H1 (cell line): ENCODE measurements at regions not wholly inside any gene's neighbourhood (a gene's known extent, or its start where the extent isn't known, plus 50 kb on each side); places are given as distances from the start of the nearest gene placed in this dataset.

ENCODE experiments used
- CTCF ChIA-PET: fragments of 300-600 bp; sonication (Branson Sonifier 250); formaldehyde crosslinking; loops from one replicate; lab custom pipeline; 2021; ENCODE audit not compliant: partially characterized antibody; lab: Charles Lee
- POLR2A ChIA-PET: fragments of 300-600 bp; sonication (Branson Sonifier 250); formaldehyde crosslinking; loops from one replicate; lab custom pipeline; 2021; ENCODE audit warnings: inconsistent platforms; ENCODE audit not compliant: partially characterized antibody; lab: Charles Lee
- DNase-seq, 2 experiments: peaks; one replicate each; pipeline versions ENCODE4 v3.0.0 to v3.0.0-alpha.2; 2010 to 2022; ENCODE audit warnings: low spot score in 2 of 2, low read depth in 1 of 2, mixed read lengths in 1 of 2
- FAIRE-seq: peaks from 2 replicates; lab custom pipeline; 2011; peaks lifted over from hg19 to GRCh38; lab: Jason Lieb, UNC
- H2AFZ ChIP-seq: 2 replicates; pipeline ENCODE4 v1.8.1; 2012; ENCODE audit warnings: low read length, inconsistent platforms
- H2AK5ac ChIP-seq: 2 replicates; pipeline ENCODE4 v1.6.1; 2013; ENCODE audit warnings: low read depth, low read length
- H2BK120ac ChIP-seq: replicated peaks from 2 replicates; pipeline ENCODE3; 2013; ENCODE audit warnings: low read depth, low read length, inconsistent platforms
- H2BK12ac ChIP-seq: 2 replicates; pipeline ENCODE4 v1.6.1; 2013; ENCODE audit warnings: low read depth, low read length
- H2BK15ac ChIP-seq: 2 replicates; pipeline ENCODE4 v1.6.1; 2013; ENCODE audit warnings: low read length
- H2BK20ac ChIP-seq: 2 replicates; pipeline ENCODE4 v1.6.1; 2013; ENCODE audit warnings: low read length
- H2BK5ac ChIP-seq: 2 replicates; pipeline ENCODE4 v1.6.1; 2013; ENCODE audit warnings: low read depth, low read length
- H3K14ac ChIP-seq: 2 replicates; pipeline ENCODE4 v1.6.1; 2013; ENCODE audit warnings: inconsistent platforms; ENCODE audit not compliant: insufficient read length
- H3K18ac ChIP-seq: 2 replicates; pipeline ENCODE4 v1.6.1; 2013; ENCODE audit warnings: low read length; ENCODE audit errors: extremely low read depth
- H3K23ac ChIP-seq: 2 replicates; pipeline ENCODE4 v1.6.1; 2013; ENCODE audit warnings: inconsistent platforms; ENCODE audit not compliant: insufficient read length
- H3K23me2 ChIP-seq: 2 replicates; pipeline ENCODE4 v1.6.1; 2013; ENCODE audit warnings: low read depth, low read length
- H3K27ac ChIP-seq: 2 replicates; pipeline ENCODE4 v1.6.1; 2011; ENCODE audit warnings: low read depth, low read length, inconsistent platforms
- H3K27me3 ChIP-seq, 4 experiments: replicated peaks in 1 of 4; 1 replicate in 1 of 4; 2 replicates in 3 of 4; pipeline versions ENCODE4 v1.6.1 to v1.8.1; 2011 to 2013; ENCODE audit warnings: low read length in 3 of 4, mild to moderate bottlenecking in 3 of 4, inconsistent platforms in 2 of 4, mixed read lengths in 2 of 4, moderate library complexity in 1 of 4; ENCODE audit not compliant: control insufficient read depth in 3 of 4, insufficient read depth in 3 of 4; ENCODE audit errors: extremely low read depth in 1 of 4
- H3K36me3 ChIP-seq, 4 experiments: 2 replicates each; pipeline versions ENCODE4 v1.6.1 to v1.8.1; 2011 to 2013; ENCODE audit warnings: mild to moderate bottlenecking in 4 of 4, low read length in 3 of 4, moderate library complexity in 2 of 4, control low read depth in 1 of 4, inconsistent platforms in 1 of 4; ENCODE audit not compliant: insufficient read depth in 4 of 4, control insufficient read depth in 2 of 4
- H3K4ac ChIP-seq: replicated peaks from 2 replicates; pipeline ENCODE3; 2013; ENCODE audit warnings: low read length, low read depth, mixed read lengths, inconsistent platforms; ENCODE audit not compliant: insufficient read length
- H3K4me1 ChIP-seq, 4 experiments: replicated peaks in 1 of 4; 1 replicate in 1 of 4; 2 replicates in 3 of 4; pipeline versions ENCODE4 v1.6.1 to v1.8.1; 2011 to 2013; ENCODE audit warnings: low read length in 3 of 4, inconsistent platforms in 2 of 4, mixed read lengths in 1 of 4; ENCODE audit not compliant: insufficient read depth in 4 of 4, control insufficient read depth in 3 of 4
- H3K4me2 ChIP-seq, 2 experiments: 2 replicates each; pipeline versions ENCODE4 v1.6.1 to v1.8.1; 2011 to 2013; ENCODE audit warnings: low read depth in 2 of 2, low read length in 2 of 2, control low read depth in 1 of 2, inconsistent platforms in 1 of 2, mild to moderate bottlenecking in 1 of 2; ENCODE audit not compliant: insufficient read depth in 1 of 2
- H3K4me3 ChIP-seq, 4 experiments: fragments of 200-600, 300-600 bp in 1 of 4; sonication (generic), shearing (Covaris generic), sonication (Bioruptor Twin) in 1 of 4; 2 replicates each; pipeline versions ENCODE4 v1.5.1 to v1.8.1; 2011 to 2016; ENCODE audit warnings: low read length in 4 of 4, low read depth in 3 of 4, control low read depth in 2 of 4, inconsistent platforms in 2 of 4, mild to moderate bottlenecking in 2 of 4, mixed read lengths in 1 of 4, moderate library complexity in 1 of 4; ENCODE audit not compliant: insufficient read depth in 2 of 4; ENCODE audit errors: extremely low read depth in 1 of 4
- H3K56ac ChIP-seq: replicated peaks from 2 replicates; pipeline ENCODE3; 2013; ENCODE audit warnings: low read depth, mild to moderate bottlenecking, mixed read lengths, low read length, inconsistent platforms; ENCODE audit not compliant: insufficient read length
- H3K79me1 ChIP-seq: 2 replicates; pipeline ENCODE4 v1.6.1; 2013; ENCODE audit warnings: low read depth, low read length, control low read depth
- H3K79me2 ChIP-seq, 2 experiments: 2 replicates each; pipeline versions ENCODE4 v1.6.1 to v1.8.1; 2012 to 2013; ENCODE audit warnings: low read length in 2 of 2, mild to moderate bottlenecking in 2 of 2, inconsistent platforms in 1 of 2; ENCODE audit not compliant: insufficient read depth in 2 of 2, control insufficient read depth in 1 of 2
- H3K9ac ChIP-seq, 4 experiments: replicated peaks in 1 of 4; 1 replicate in 1 of 4; 2 replicates in 3 of 4; pipeline versions ENCODE4 v1.6.1 to v1.8.1; 2011 to 2013; ENCODE audit warnings: low read depth in 3 of 4, low read length in 3 of 4, control low read depth in 2 of 4, mild to moderate bottlenecking in 2 of 4, moderate library complexity in 2 of 4, inconsistent platforms in 1 of 4; ENCODE audit errors: extremely low read depth in 1 of 4
- H3K9me3 ChIP-seq, 2 experiments: 2 replicates each; pipeline versions ENCODE4 v1.6.1 to v1.8.1; 2012 to 2013; ENCODE audit warnings: mild to moderate bottlenecking in 2 of 2, moderate library complexity in 2 of 2, control low read depth in 1 of 2, inconsistent platforms in 1 of 2, low read depth in 1 of 2, low read length in 1 of 2, mixed read lengths in 1 of 2; ENCODE audit not compliant: insufficient read depth in 2 of 2
- H4K20me1 ChIP-seq, 2 experiments: replicated peaks in 1 of 2; 2 replicates each; pipeline versions ENCODE3 to v1.8.1; 2011 to 2013; ENCODE audit warnings: inconsistent platforms in 2 of 2, low read length in 2 of 2, mild to moderate bottlenecking in 1 of 2; ENCODE audit not compliant: insufficient read depth in 2 of 2, control insufficient read depth in 1 of 2
- H4K5ac ChIP-seq: 2 replicates; pipeline ENCODE4 v1.6.1; 2013; ENCODE audit warnings: low read length, low read depth, mixed read lengths, inconsistent platforms; ENCODE audit not compliant: insufficient read length
- H4K8ac ChIP-seq: 2 replicates; pipeline ENCODE4 v1.8.0; 2013; ENCODE audit warnings: mild to moderate bottlenecking, moderate library complexity, low read length, inconsistent platforms; ENCODE audit not compliant: insufficient read depth; ENCODE audit errors: extremely low read depth
- H4K91ac ChIP-seq: replicated peaks from 2 replicates; pipeline ENCODE3; 2013; ENCODE audit warnings: low read length, mixed read lengths, inconsistent platforms; ENCODE audit not compliant: insufficient read length
- FOSL1 ChIP-seq: IDR thresholded peaks from 2 replicates; pipeline ENCODE4 v1.6.1; 2011; ENCODE audit warnings: mild to moderate bottlenecking, low read depth, low read length, moderate library complexity; ENCODE audit not compliant: insufficient read depth
- HDAC6 ChIP-seq: IDR thresholded peaks from one replicate; pipeline ENCODE4 v1.7.1; 2012; ENCODE audit warnings: low read depth, mild to moderate bottlenecking, inconsistent platforms, low read length, moderate library complexity
- RBBP5 ChIP-seq: IDR thresholded peaks from 2 replicates; pipeline ENCODE4 v1.7.1; 2012; ENCODE audit warnings: low read depth, mild to moderate bottlenecking, inconsistent platforms, low read length, moderate library complexity, borderline replicate concordance
- WGBS, 2 experiments: shearing (Covaris generic) in 1 of 2; methylation state at CpG; one replicate each; pipeline versions ENCODE4 v1.1.6 to v1.1.7; 2013 to 2015; ENCODE audit warnings: low lambda C conversion rate in 2 of 2, mixed read lengths in 2 of 2, inconsistent platforms in 1 of 2, low coverage in 1 of 2, missing lambda C conversion rate in 1 of 2; ENCODE audit not compliant: insufficient replicate concordance in 2 of 2, insufficient coverage in 1 of 2, insufficient read length in 1 of 2; ENCODE audit errors: extremely low coverage in 1 of 2, missing lambda C conversion rate in 1 of 2; 5-methylcytosine and 5-hydroxymethylcytosine counted together

DNA sequence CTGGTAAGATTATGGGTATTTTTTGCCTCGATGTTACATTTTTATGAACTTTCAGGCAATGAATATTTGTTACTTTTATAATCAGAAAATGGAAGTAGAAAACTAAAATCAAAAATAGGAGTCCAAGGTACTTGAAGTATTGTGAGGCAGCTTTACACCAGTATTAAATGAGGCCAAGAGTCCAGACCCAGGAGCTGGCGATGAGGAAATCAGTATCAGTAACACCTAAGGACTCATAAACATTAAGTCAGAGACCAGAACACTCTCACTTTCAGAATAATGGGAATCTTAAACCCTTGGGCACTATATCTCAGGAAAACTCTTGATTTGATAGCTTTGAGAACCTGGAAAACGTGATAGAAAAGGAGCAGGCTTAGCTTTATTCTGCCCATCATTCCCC, 208.8 kb downstream of the GXYLT1 start:
- Histone ChIP-seq H3K18ac (no peak overlapping the region), H3K23me2 (peaks cover 8% of the 10 kb centered on the region; the same call in 1 of the 2 replicates), H3K4me1 (peaks cover 2 to 7% (median 5%) of the 10 kb centered on the region in 4 experiments; a peak in 6 of 7 replicates), H3K4me2 (no peak overlapping the region), H3K79me2 (no peaks in the 10 kb centered on the region), H3K79me1 (no peaks in the 10 kb centered on the region), H3K9me3 (peaks cover 6 to 11% of the 10 kb centered on the region in 2 experiments; a peak in 3 of 4 replicates), H3K56ac (no peak overlapping the region), H2AK5ac (no peak overlapping the region), H4K5ac (no peak overlapping the region), H3K4me3 (no peak overlapping the region), H2BK120ac (no peak overlapping the region), H2BK15ac (no peak overlapping the region), H4K8ac (no peak overlapping the region), H2BK12ac (no peak overlapping the region), H3K23ac (no peak overlapping the region), H4K20me1 (peaks cover 0 to 2% of the 10 kb centered on the region in 2 experiments), H2AFZ (no peak overlapping the region), H3K27ac (no peak overlapping the region), H3K4ac (no peak overlapping the region), H4K91ac (no peak overlapping the region), H3K27me3 (peaks cover 9 to 42% (median 36%) of the 10 kb centered on the region in 4 experiments), H2BK5ac (no peak overlapping the region), H3K36me3 (no peaks in the 10 kb centered on the region), H2BK20ac (no peak overlapping the region), H3K9ac (no peak overlapping the region), H3K14ac (no peak overlapping the region)
- CTCF ChIA-PET: interaction anchor here (0.6 to 2.3 kb wide), 5 partner anchors 9 to 1259 kb away, joined by 3 to 6 read pairs (median 3); no protein-coding TSS in a partner anchor
- whole genome bisulfite sequencing, 2 experiments: 76% methylated on average over 3 of the region's 3 CpGs; no CpG with 5 or more reads in 1 of the 2 experiments
- no peak for TF ChIP-seq HDAC6
- TF ChIP-seq FOSL1: no peak
- TF ChIP-seq RBBP5: no peak
- no peak for DNase-seq
- POLR2A ChIA-PET: no interaction called here
- FAIRE-seq: no peak
